GM18861 (cell line): ENCODE measurements at regions not wholly inside any gene's neighbourhood (a gene's known extent, or its start where the extent isn't known, plus 50 kb on each side); places are given as distances from the start of the nearest gene placed in this dataset.
"Not testable (repeated sequence)": the region's sequence is repeated elsewhere in the genome, so short reads cannot be mapped to it uniquely, and the experiment has no call there.

ENCODE experiments used
- ATAC-seq: cut with Tn5 transposase; IDR thresholded peaks from one replicate; pipeline ENCODE4 v1.9.1; 2021; ENCODE audit not compliant: unreplicated experiment

DNA sequence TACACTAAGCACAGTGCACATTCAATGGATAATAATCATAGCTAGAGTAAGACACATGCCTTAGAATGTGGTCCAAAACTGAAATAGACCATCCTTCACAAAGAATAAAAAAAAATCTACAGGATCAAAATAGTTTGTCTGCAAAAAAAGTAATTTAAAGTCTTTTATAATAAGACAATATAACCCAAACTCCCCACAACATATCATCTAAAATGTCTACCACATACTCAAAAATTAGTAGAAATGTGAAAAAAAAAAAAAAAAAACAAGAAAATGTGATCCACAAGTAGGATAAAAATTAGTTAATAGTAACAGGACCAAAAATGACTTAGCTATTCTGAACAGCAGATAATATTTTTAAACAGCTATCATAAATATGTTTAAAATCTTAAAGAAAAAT is 557.2 kb upstream of the ARID1B start:
- ATAC-seq: no peak

- ATAC-seq: no peak
Observed at GRCh38 chr6:156205678-156206077, 571.5 kb upstream of the ARID1B start.

GRCh38 chr6:156199182-156199581 is 578.0 kb upstream of the ARID1B start:
- ATAC-seq: no peak

DNA sequence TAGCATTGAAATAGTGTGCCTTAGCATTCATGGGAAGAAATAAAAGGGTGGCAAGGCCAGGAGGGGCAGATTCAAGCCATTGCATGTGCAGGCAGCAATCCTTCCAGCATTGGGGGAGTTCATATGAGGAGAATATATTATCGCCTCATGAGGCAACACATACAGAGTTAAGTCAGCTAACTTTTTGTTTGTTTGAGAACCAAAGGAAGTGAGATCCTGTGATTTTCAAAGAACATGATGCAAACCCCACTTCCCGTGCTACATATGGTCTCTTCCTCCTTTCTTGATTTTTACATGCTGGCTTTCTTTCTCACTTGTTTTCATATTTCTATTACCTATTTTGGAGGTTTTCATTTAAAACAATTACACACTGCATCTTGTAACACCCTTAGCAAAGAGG is 579.7 kb upstream of the ARID1B start:
- no peak for ATAC-seq

GRCh38 chr6:156194981-156195380 is 582.2 kb upstream of the ARID1B start:
- ATAC-seq: no peak

DNA sequence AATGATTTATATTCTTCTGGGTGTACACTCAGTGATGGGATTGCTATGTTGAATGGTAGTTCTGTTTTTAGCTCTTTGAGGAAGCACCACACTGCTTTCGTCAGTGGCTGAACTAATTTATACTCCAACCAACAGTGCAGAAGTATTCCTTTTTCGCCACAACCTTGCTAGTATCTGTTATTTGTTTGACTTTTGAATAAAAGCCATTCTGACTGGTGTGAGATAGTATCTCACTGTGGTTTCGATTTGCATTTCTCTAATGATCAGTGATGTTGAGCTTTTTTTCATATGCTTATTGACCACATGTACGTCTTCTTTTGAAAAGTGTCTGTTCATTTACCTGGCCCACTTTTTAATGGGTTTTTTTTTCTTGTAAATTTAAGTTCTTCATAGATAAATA is 583.8 kb upstream of the ARID1B start:
- no peak for ATAC-seq

DNA sequence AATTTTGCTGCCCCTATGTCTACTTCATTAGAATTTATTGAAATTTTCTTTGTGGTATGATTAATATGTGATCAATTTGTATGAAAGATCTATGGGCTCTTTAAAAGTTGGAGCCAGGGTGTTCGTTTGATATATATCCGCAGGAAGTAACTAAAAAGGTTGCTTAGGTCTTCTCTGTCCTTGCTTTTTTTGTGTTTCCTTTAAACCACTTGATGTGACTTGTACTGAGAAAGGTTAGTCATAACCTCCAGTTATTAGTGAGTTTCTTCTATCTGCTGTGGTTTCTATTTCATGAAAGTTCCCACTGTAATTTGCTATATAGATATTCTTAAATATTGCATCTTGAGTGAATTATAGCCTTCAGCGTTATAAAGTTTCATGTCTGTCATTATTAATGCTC is 585.3 kb upstream of the ARID1B start:
- no peak for ATAC-seq

GRCh38 chr6:156191390-156191789 is 585.8 kb upstream of the ARID1B start:
- not testable (repeated sequence) for ATAC-seq

- no peak for ATAC-seq
Observed at GRCh38 chr6:156190270-156190669, 586.9 kb upstream of the ARID1B start.

GRCh38 chr6:156189714-156190113 is 587.5 kb upstream of the ARID1B start:
- ATAC-seq: no peak

- no peak for ATAC-seq
Observed at GRCh38 chr6:156189195-156189594, 588.0 kb upstream of the ARID1B start.

- no peak for ATAC-seq
Observed at GRCh38 chr6:156185113-156185512, 592.1 kb upstream of the ARID1B start.

DNA sequence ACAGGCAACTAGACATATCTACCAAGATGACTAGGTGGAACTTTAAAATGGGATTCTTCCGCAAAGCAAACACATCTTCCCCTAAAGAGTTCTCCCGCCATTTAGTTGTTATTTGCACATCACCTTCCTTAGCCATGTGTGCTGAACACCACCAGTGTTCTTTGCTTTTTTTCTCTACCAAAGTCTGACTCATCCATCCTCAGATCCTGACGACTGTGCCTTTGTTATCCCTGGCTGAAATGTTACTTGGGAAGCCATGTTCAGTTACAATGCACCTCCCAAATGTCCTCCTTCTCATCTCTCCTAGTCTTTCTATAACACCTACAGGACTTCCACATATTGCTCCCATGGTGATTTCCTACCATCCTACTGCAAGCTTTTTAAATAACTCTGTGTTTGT is 593.5 kb upstream of the ARID1B start:
- ATAC-seq: no peak

- ATAC-seq: no peak
Observed at GRCh38 chr6:156182356-156182755, 594.8 kb upstream of the ARID1B start.

GRCh38 chr6:156181506-156181905 is 595.7 kb upstream of the ARID1B start:
- ATAC-seq: no peak

DNA sequence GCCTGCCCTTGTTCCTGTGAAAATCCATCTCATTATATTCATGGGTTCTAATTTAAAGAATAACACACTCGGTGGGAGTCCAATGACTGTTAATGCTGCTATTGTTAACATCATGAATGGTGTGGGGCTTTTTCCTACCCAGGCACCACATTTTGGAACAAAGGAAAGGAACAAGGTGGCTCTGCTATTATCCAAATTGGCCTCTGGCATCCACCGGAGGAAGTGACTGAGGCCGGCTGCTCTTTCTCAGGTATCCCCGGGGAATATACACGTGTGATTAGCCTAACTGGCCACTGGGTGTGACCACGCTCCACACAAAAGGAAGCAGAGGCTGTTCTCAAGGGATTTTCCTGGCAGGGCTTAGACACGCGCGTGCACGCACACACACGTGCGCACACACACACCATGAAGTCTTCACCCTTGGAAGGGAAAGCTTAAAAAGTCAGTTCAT is 601.2 kb upstream of the ARID1B start:
- no peak for ATAC-seq

GRCh38 chr6:156175433-156175832 is 601.7 kb upstream of the ARID1B start:
- ATAC-seq: no peak

- ATAC-seq: no peak
Observed at GRCh38 chr6:156174031-156174890, 602.9 kb upstream of the ARID1B start.

- ATAC-seq: no peak
Observed at GRCh38 chr6:156169371-156169770, 607.8 kb upstream of the ARID1B start.

GRCh38 chr6:156167625-156168071 is 609.5 kb upstream of the ARID1B start:
- no peak for ATAC-seq

- ATAC-seq: no peak
Observed at GRCh38 chr6:156167016-156167624, 610.1 kb upstream of the ARID1B start.

DNA sequence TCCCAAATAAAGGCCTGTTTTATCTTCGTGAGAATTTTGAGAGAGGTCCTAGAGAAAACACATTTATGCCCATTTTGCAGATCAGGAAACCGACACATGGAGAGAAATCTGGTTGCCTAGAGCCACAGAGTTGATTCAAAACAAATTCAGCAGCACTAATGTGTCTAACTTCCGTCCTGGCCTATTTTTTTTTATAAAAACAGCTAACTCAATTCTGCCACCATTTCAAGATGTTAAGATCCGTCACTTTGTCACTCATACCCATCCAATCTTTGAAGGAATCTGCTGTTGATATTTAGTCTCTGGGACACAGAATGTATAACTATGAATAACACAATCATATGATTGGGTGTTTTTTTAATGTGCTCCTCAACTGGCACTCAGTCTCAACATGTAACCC is 611.1 kb upstream of the ARID1B start:
- ATAC-seq: no peak
